OCI-LY1 (cell line): ENCODE measurements at regions not wholly inside any gene's neighbourhood (a gene's known extent, or its start where the extent isn't known, plus 50 kb on each side); places are given as distances from the start of the nearest gene placed in this dataset.

Source experiments
- H2AFZ ChIP-seq: fragments of 200-600 bp; sonication (generic), shearing (Covaris generic); 2 replicates; pipeline ENCODE4 v1.6.0; 2014; ENCODE audit warnings: antibody characterized with exemption, mild to moderate bottlenecking, low read length
- H3F3A ChIP-seq: fragments of 200-600 bp; sonication (generic), shearing (Covaris generic); 2 replicates; pipeline ENCODE4 v1.6.0; 2014; ENCODE audit warnings: mild to moderate bottlenecking, antibody characterized with exemption, low read length, moderate library complexity; ENCODE audit not compliant: insufficient read depth
- H3K27ac ChIP-seq: fragments of 200-600 bp; sonication (generic); 2 replicates; pipeline ENCODE4 v1.5.1; 2014; ENCODE audit warnings: low read length, mixed run types, mild to moderate bottlenecking, low read depth; ENCODE audit not compliant: poor library complexity, severe bottlenecking
- H3K27me3 ChIP-seq: fragments of 200-600 bp; sonication (generic); 2 replicates; pipeline ENCODE4 v1.6.0; 2014; ENCODE audit warnings: antibody characterized with exemption, mild to moderate bottlenecking, low read length, moderate library complexity; ENCODE audit not compliant: insufficient read depth
- H3K36me3 ChIP-seq: fragments of 200-600 bp; sonication (generic); 2 replicates; pipeline ENCODE4 v1.6.1; 2014; ENCODE audit warnings: mild to moderate bottlenecking, antibody characterized with exemption, low read length, moderate library complexity, mixed read lengths; ENCODE audit not compliant: insufficient read depth
- H3K4me1 ChIP-seq: fragments of 200-600 bp; sonication (generic); 2 replicates; pipeline ENCODE4 v1.5.1; 2014; ENCODE audit warnings: mild to moderate bottlenecking, low read length, moderate library complexity; ENCODE audit not compliant: insufficient read depth, severe bottlenecking
- H3K4me2 ChIP-seq: fragments of 200-600 bp; sonication (generic), shearing (Covaris generic); 2 replicates; pipeline ENCODE4 v1.6.1; 2014; ENCODE audit warnings: low read length
- H3K4me3 ChIP-seq: fragments of 200-600 bp; sonication (generic); 2 replicates; pipeline ENCODE4 v1.5.1; 2014; ENCODE audit warnings: low read length, low read depth, mild to moderate bottlenecking, mixed read lengths; ENCODE audit not compliant: poor library complexity, severe bottlenecking
- H3K79me2 ChIP-seq: fragments of 200-600 bp; shearing (Covaris generic); 2 replicates; pipeline ENCODE4 v1.6.1; 2016; ENCODE audit warnings: mixed run types, low read length, mixed read lengths; ENCODE audit not compliant: insufficient read depth
- H3K9ac ChIP-seq: fragments of 200-600 bp; sonication (generic), shearing (Covaris generic); 2 replicates; pipeline ENCODE4 v1.6.1; 2014; ENCODE audit warnings: mild to moderate bottlenecking, low read length, mixed read lengths
- H3K9me2 ChIP-seq: fragments of 200-600 bp; sonication (generic), shearing (Covaris generic); 2 replicates; pipeline ENCODE4 v1.6.1; 2014; ENCODE audit warnings: low read depth, mild to moderate bottlenecking, low read length, mixed read lengths
- H3K9me3 ChIP-seq: fragments of 200-600 bp; shearing (Covaris generic); 2 replicates; pipeline ENCODE4 v1.6.1; 2014; ENCODE audit warnings: low read length, mixed read lengths
- H4K20me1 ChIP-seq: fragments of 200-600 bp; sonication (generic), shearing (Covaris generic); 2 replicates; pipeline ENCODE4 v1.6.0; 2016; ENCODE audit warnings: mild to moderate bottlenecking, low read length; ENCODE audit not compliant: insufficient read depth
- CTCF ChIP-seq: fragments of 200-600 bp; sonication (generic), shearing (Covaris generic); IDR thresholded peaks from 2 replicates; pipeline ENCODE4 v1.5.1; 2017; ENCODE audit warnings: mild to moderate bottlenecking, antibody characterized with exemption, low read length, moderate library complexity, mixed read lengths
- EZH2 ChIP-seq: fragments of 200-600 bp; sonication (generic), shearing (Covaris generic); IDR thresholded peaks from 2 replicates; pipeline ENCODE4 v1.8.0; 2017; ENCODE audit warnings: borderline replicate concordance, mixed run types, mild to moderate bottlenecking, antibody characterized with exemption, low read length, moderate library complexity, mixed read lengths

DNA sequence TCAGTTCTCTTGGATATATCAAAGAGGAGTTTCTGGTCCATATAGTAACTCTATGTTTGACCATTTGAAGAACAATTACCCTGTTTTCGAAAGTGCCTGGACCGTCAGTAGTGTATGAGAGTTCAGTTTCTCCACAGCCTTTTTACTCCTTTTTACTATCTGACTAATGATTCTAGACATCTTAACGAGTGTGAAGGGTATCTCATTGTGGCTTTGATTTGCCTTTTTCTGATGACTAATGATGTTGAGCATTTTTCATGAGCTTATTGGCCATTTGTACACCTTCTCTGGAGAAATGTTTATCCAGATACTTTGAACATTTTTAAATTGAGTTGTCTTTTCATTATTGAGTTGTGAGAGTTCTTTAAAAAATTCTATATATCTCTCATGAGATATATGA is 114.9 kb upstream of the ATXN1 start:
- H3K4me3 ChIP-seq = no peak overlapping the region
- H3K27me3 ChIP-seq = no peaks in the 10 kb centered on the region
- H2AFZ ChIP-seq = no peak overlapping the region
- H3K9ac ChIP-seq = no peak overlapping the region
- H4K20me1 ChIP-seq = no peaks in the 10 kb centered on the region
- H3K79me2 ChIP-seq = no peaks in the 10 kb centered on the region
- no peak overlapping the region for H3K27ac ChIP-seq
- TF ChIP-seq EZH2 = no peak
- TF ChIP-seq CTCF = no peak
- no peaks in the 10 kb centered on the region for H3K9me3 ChIP-seq
- H3K4me2 ChIP-seq = no peak overlapping the region
- H3F3A ChIP-seq = no peaks in the 10 kb centered on the region
- no peaks in the 10 kb centered on the region for H3K36me3 ChIP-seq
- H3K4me1 ChIP-seq = no peaks in the 10 kb centered on the region
- H3K9me2 ChIP-seq = no peaks in the 10 kb centered on the region

- no peaks in the 10 kb centered on the region for H3K79me2 ChIP-seq
- no peak overlapping the region for H3K9ac ChIP-seq
- no peaks in the 10 kb centered on the region for H3K4me1 ChIP-seq
- no peaks in the 10 kb centered on the region for H3K27me3 ChIP-seq
- no peaks in the 10 kb centered on the region for H3K9me3 ChIP-seq
- H3K4me2 ChIP-seq = no peak overlapping the region
- H3K36me3 ChIP-seq = no peaks in the 10 kb centered on the region
- no peak overlapping the region for H2AFZ ChIP-seq
- H3K4me3 ChIP-seq = no peak overlapping the region
- no peaks in the 10 kb centered on the region for H3F3A ChIP-seq
- TF ChIP-seq CTCF (no peak), EZH2 (no peak)
- H4K20me1 ChIP-seq = no peaks in the 10 kb centered on the region
- no peak overlapping the region for H3K27ac ChIP-seq
- no peaks in the 10 kb centered on the region for H3K9me2 ChIP-seq
These were observed 112.4 kb upstream of the ATXN1 start for GRCh38 chr6:16873698-16874097.

GRCh38 chr6:16872543-16873235 is 111.4 kb upstream of the ATXN1 start:
- Histone ChIP-seq H3K9ac (no peak overlapping the region), H3K4me2 (no peak overlapping the region), H4K20me1 (no peaks in the 10 kb centered on the region), H3K27me3 (no peaks in the 10 kb centered on the region), H3K27ac (no peak overlapping the region), H3F3A (no peaks in the 10 kb centered on the region), H2AFZ (no peak overlapping the region), H3K79me2 (no peaks in the 10 kb centered on the region), H3K9me3 (no peaks in the 10 kb centered on the region), H3K9me2 (no peaks in the 10 kb centered on the region), H3K4me1 (no peaks in the 10 kb centered on the region), H3K36me3 (no peaks in the 10 kb centered on the region), H3K4me3 (no peak overlapping the region)
- TF ChIP-seq CTCF (no peak), EZH2 (no peak)
